ENCODE measurements at regions not wholly inside any gene's neighbourhood (a gene's known extent, or its start where the extent isn't known, plus 50 kb on each side); places are given as distances from the start of the nearest gene placed in this dataset.

DNA sequence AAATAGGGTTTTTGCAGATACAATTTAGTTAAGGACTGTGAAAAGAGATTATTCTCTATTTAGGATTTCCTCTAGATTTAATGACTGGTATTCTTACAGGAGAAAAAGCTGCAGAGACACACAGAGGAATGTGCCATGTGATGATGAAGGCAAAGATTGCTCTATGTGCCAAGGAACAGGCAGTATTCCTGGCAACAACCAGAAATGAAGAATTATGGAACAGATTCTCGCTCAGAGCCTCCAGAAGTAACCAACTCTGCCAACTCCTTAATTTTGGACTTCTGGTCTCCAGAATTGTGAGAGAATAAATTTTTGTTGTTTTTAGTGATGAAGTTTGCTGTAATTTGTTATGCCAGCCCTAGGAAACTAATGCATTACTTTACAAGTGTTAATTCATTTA, 307.6 kb upstream of the SEMA3A start:
- no peak overlapping the region for H3K4me2 ChIP-seq (ENCODE audit: low read depth, low read length, poor library complexity, severe bottlenecking)
- no peak overlapping the region for H3K27ac ChIP-seq (ENCODE audit: low read length)
- H3K36me3 ChIP-seq (ENCODE audit: insufficient read depth, low read length) = no peaks in the 10 kb centered on the region
- no peak overlapping the region for H3K4me3 ChIP-seq (ENCODE audit: low read length)
- H3K9me2 ChIP-seq (replicated peaks; ENCODE audit: insufficient read depth, low read length) = no peaks in the 10 kb centered on the region
- H3K9me3 ChIP-seq (ENCODE audit: low read length) = peaks cover 45% of the 10 kb centered on the region
- H3K9ac ChIP-seq (ENCODE audit: low read length) = no peak overlapping the region
- no peaks in the 10 kb centered on the region for H3K79me2 ChIP-seq (ENCODE audit: low read length)
- H4K20me1 ChIP-seq (ENCODE audit: insufficient read depth, low read depth, low read length) = no peaks in the 10 kb centered on the region
- H3K4me1 ChIP-seq (ENCODE audit: low read length) = no peaks in the 10 kb centered on the region
- no peak for DNase-seq
- H2AFZ ChIP-seq (ENCODE audit: low read length) = no peak overlapping the region
- no peaks in the 10 kb centered on the region for H3K27me3 ChIP-seq (ENCODE audit: low read length)

DNA sequence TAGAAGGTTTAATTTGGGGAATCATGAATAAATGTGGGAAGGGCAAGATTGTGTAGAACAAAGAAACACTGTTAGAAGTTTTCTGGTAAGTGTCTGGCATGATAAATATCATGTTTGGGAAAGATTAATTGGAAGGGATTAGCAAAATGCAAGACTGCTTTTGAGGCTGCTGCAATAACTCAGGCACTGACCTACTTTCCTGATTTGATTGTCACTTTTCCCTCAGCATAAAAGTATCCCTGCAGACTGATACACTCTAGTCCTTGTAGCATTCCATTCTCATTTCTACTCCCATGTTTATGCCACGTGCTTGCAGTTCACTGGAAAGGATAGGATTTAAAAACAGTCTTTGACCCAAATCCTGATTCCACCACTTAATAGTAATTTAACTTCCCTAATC, 303.3 kb upstream of the SEMA3A start:
- no peak overlapping the region for H3K4me3 ChIP-seq (ENCODE audit: low read length)
- no peak overlapping the region for H3K4me2 ChIP-seq (ENCODE audit: low read depth, low read length, poor library complexity, severe bottlenecking)
- no peak overlapping the region for H3K9ac ChIP-seq (ENCODE audit: low read length)
- DNase-seq = no peak
- H3K79me2 ChIP-seq (ENCODE audit: low read length) = no peaks in the 10 kb centered on the region
- H2AFZ ChIP-seq (ENCODE audit: low read length) = no peak overlapping the region
- H3K4me1 ChIP-seq (ENCODE audit: low read length) = no peaks in the 10 kb centered on the region
- peaks cover 37% of the 10 kb centered on the region for H3K9me3 ChIP-seq (ENCODE audit: low read length)
- no peaks in the 10 kb centered on the region for H3K9me2 ChIP-seq (replicated peaks; ENCODE audit: insufficient read depth, low read length)
- H4K20me1 ChIP-seq (ENCODE audit: insufficient read depth, low read depth, low read length) = no peaks in the 10 kb centered on the region
- no peaks in the 10 kb centered on the region for H3K36me3 ChIP-seq (ENCODE audit: insufficient read depth, low read length)
- H3K27me3 ChIP-seq (ENCODE audit: low read length) = no peaks in the 10 kb centered on the region
- H3K27ac ChIP-seq (ENCODE audit: low read length) = no peak overlapping the region

DNA sequence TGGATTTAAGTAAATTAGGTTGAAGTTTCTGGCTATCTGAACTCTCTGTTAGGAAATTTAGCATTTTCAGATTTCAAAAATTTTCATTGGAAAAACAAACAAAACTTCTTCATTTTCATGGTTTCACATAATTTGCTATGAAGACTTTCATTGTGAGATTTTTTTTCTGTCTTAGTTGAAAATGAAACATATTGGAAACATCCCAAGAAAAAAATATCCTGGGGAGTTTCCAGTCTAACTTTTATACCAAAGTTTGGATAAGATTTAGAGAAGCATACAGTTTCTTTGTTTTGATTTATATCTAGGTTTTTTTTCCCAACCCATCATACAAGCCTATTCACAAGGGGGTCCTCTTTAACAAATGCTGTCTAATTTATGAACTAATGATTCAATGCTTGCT, 300.5 kb upstream of the SEMA3A start:
- no peaks in the 10 kb centered on the region for H3K36me3 ChIP-seq (ENCODE audit: insufficient read depth, low read length)
- H3K27me3 ChIP-seq (ENCODE audit: low read length) = no peaks in the 10 kb centered on the region
- no peak for DNase-seq
- no peaks in the 10 kb centered on the region for H3K4me1 ChIP-seq (ENCODE audit: low read length)
- H3K9me2 ChIP-seq (replicated peaks; ENCODE audit: insufficient read depth, low read length) = no peaks in the 10 kb centered on the region
- H3K9ac ChIP-seq (ENCODE audit: low read length) = no peak overlapping the region
- H2AFZ ChIP-seq (ENCODE audit: low read length) = no peak overlapping the region
- no peak overlapping the region for H3K4me3 ChIP-seq (ENCODE audit: low read length)
- H4K20me1 ChIP-seq (ENCODE audit: insufficient read depth, low read depth, low read length) = no peaks in the 10 kb centered on the region
- no peaks in the 10 kb centered on the region for H3K79me2 ChIP-seq (ENCODE audit: low read length)
- H3K27ac ChIP-seq (ENCODE audit: low read length) = no peak overlapping the region
- peaks cover 23% of the 10 kb centered on the region; the same call in 1 of the 2 replicates for H3K9me3 ChIP-seq (ENCODE audit: low read length)
- H3K4me2 ChIP-seq (ENCODE audit: low read depth, low read length, poor library complexity, severe bottlenecking) = no peak overlapping the region

DNA sequence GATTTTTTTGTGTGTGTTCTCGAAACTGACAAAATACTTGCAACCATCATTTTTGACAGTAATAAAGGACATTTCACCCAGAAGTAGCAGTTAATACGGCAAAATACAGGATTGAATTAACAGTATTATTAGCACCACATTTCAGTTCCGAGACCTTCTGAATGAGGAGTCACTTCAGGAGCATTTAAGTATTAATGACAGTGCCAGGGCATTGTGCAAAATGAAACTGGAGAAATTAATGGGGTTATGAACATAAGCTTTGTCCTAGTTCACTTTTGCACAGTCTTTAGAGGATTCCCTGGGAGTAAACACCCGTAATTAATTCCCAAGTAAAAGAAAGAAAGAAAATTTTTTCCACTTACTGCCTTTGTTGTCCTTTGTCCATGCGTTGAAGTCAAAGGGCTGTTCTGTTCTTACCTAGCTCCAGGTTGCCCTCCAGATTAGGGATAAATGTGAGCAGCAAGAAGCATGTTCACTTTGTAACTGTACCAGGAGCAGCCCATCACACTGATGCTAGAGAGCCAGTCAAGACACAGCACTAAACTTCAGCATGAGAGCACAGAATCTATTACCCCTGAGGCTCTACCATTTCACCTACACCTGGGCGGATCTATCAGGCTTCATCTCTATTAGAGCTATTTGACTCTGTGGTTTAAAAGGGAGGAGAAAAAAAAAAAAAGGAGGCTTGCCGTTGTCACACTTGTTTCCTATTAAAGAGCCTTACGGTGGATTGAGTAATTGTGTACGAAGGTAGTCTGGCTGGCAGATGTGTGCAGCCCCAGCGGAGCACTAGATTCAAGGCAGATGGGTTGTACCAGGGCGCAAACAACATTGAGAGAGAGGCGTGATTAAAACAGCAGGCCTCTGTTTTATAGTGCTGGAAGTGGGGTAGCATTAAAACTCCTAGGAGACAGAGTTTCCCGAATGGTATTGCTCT, 297.8 kb upstream of the SEMA3A start:
- Histone ChIP-seq H3K4me1 (ENCODE audit: low read length) (no peaks in the 10 kb centered on the region), H3K27ac (ENCODE audit: low read length) (no peak overlapping the region), H3K4me3 (ENCODE audit: low read length) (no peak overlapping the region), H3K9me2 (replicated peaks; ENCODE audit: insufficient read depth, low read length) (no peaks in the 10 kb centered on the region), H3K9me3 (ENCODE audit: low read length) (peaks cover 9% of the 10 kb centered on the region; the same call in 1 of the 2 replicates), H4K20me1 (ENCODE audit: insufficient read depth, low read depth, low read length) (no peaks in the 10 kb centered on the region), H3K36me3 (ENCODE audit: insufficient read depth, low read length) (no peaks in the 10 kb centered on the region), H3K27me3 (ENCODE audit: low read length) (no peaks in the 10 kb centered on the region), H3K4me2 (ENCODE audit: low read depth, low read length, poor library complexity, severe bottlenecking) (no peak overlapping the region), H2AFZ (ENCODE audit: low read length) (no peak overlapping the region), H3K9ac (ENCODE audit: low read length) (no peak overlapping the region), H3K79me2 (ENCODE audit: low read length) (no peaks in the 10 kb centered on the region)
- no peak for DNase-seq

DNA sequence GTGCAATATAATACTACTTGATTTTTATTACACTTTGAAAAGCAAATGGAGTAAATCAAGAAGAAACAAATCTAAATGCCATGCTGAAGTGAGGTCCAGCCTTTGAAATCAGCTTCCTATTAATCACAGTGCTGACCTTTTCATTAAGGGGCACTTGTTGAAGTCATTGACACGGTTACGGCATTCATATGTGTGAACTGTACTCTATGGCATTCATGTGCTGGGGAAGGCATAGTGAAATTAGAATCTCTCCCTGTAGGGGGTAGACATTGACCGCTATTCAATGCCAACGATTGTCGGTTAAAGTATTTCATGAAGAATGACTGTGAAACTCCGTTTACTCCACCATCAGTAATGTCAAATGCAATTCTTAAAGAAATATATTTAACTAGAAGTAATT, 296.1 kb upstream of the SEMA3A start:
- H3K9me2 ChIP-seq (replicated peaks; ENCODE audit: insufficient read depth, low read length) = no peaks in the 10 kb centered on the region
- no peak overlapping the region for H3K27ac ChIP-seq (ENCODE audit: low read length)
- no peak overlapping the region for H2AFZ ChIP-seq (ENCODE audit: low read length)
- no peak for DNase-seq
- H4K20me1 ChIP-seq (ENCODE audit: insufficient read depth, low read depth, low read length) = no peaks in the 10 kb centered on the region
- H3K4me1 ChIP-seq (ENCODE audit: low read length) = no peaks in the 10 kb centered on the region
- peaks cover 11% of the 10 kb centered on the region for H3K9me3 ChIP-seq (ENCODE audit: low read length)
- H3K36me3 ChIP-seq (ENCODE audit: insufficient read depth, low read length) = no peaks in the 10 kb centered on the region
- H3K9ac ChIP-seq (ENCODE audit: low read length) = no peak overlapping the region
- no peak overlapping the region for H3K4me3 ChIP-seq (ENCODE audit: low read length)
- no peaks in the 10 kb centered on the region for H3K79me2 ChIP-seq (ENCODE audit: low read length)
- H3K4me2 ChIP-seq (ENCODE audit: low read depth, low read length, poor library complexity, severe bottlenecking) = no peak overlapping the region
- H3K27me3 ChIP-seq (ENCODE audit: low read length) = no peaks in the 10 kb centered on the region

DNA sequence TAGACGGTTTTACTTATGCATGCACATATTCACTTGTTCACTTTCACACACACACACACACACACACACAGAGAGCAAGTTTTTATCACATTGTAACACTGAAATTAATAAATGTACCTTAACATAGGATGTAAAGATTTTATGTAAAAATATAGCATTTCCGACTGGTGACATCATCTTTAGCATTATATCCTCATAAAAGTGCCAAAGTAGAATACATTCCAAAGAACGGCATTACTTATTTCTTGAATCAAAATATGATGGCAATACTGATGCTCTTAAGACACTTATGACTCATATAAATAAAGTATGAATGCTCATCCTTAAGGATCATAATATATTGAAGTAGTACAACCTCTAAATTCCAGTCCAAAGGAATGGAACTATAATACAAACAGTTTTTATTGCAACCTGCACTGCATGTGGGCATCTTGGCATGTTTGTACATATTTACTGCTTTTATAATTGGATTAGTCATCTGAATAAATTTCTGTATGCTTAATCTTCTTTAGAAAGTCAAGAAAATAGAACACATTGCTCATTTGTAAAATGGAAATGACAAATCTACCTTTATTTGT, 290.0 kb upstream of the SEMA3A start:
- H3K27ac ChIP-seq (ENCODE audit: low read length) = no peak overlapping the region
- H4K20me1 ChIP-seq (ENCODE audit: insufficient read depth, low read depth, low read length) = no peaks in the 10 kb centered on the region
- H3K9me3 ChIP-seq (ENCODE audit: low read length) = peaks cover 10% of the 10 kb centered on the region
- no peak overlapping the region for H3K4me2 ChIP-seq (ENCODE audit: low read depth, low read length, poor library complexity, severe bottlenecking)
- H3K9me2 ChIP-seq (replicated peaks; ENCODE audit: insufficient read depth, low read length) = no peaks in the 10 kb centered on the region
- H3K36me3 ChIP-seq (ENCODE audit: insufficient read depth, low read length) = no peaks in the 10 kb centered on the region
- H2AFZ ChIP-seq (ENCODE audit: low read length) = no peak overlapping the region
- no peaks in the 10 kb centered on the region for H3K4me1 ChIP-seq (ENCODE audit: low read length)
- no peak overlapping the region for H3K9ac ChIP-seq (ENCODE audit: low read length)
- no peak for DNase-seq
- no peaks in the 10 kb centered on the region for H3K27me3 ChIP-seq (ENCODE audit: low read length)
- H3K79me2 ChIP-seq (ENCODE audit: low read length) = no peaks in the 10 kb centered on the region
- no peak overlapping the region for H3K4me3 ChIP-seq (ENCODE audit: low read length)

DNA sequence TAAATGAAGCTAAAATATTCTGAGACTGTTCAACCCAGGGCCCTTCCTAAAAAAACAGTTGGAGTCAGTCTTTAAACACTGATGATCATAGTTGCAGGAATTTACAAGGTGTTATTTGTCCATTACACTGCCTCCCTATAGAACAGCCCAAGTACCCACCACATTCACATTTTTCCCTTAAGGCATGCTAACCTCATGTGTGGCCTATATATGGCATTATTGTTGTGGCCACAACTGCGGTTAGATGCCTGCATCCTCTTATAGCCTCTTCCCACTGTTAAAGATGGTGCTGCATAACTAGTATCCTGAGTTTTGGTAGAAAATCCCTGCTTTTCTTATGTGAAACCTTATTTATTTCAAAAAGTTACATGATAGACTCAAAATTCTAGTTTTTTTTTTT, 287.9 kb upstream of the SEMA3A start:
- Histone ChIP-seq H3K9me2 (replicated peaks; ENCODE audit: insufficient read depth, low read length) (no peaks in the 10 kb centered on the region), H3K4me3 (ENCODE audit: low read length) (no peak overlapping the region), H3K36me3 (ENCODE audit: insufficient read depth, low read length) (no peaks in the 10 kb centered on the region), H4K20me1 (ENCODE audit: insufficient read depth, low read depth, low read length) (no peaks in the 10 kb centered on the region), H3K4me2 (ENCODE audit: low read depth, low read length, poor library complexity, severe bottlenecking) (no peak overlapping the region), H3K79me2 (ENCODE audit: low read length) (no peaks in the 10 kb centered on the region), H3K4me1 (ENCODE audit: low read length) (no peaks in the 10 kb centered on the region), H2AFZ (ENCODE audit: low read length) (no peak overlapping the region), H3K27ac (ENCODE audit: low read length) (no peak overlapping the region), H3K9ac (ENCODE audit: low read length) (no peak overlapping the region), H3K27me3 (ENCODE audit: low read length) (no peaks in the 10 kb centered on the region), H3K9me3 (ENCODE audit: low read length) (peaks cover 18% of the 10 kb centered on the region)
- DNase-seq = no peak

DNA sequence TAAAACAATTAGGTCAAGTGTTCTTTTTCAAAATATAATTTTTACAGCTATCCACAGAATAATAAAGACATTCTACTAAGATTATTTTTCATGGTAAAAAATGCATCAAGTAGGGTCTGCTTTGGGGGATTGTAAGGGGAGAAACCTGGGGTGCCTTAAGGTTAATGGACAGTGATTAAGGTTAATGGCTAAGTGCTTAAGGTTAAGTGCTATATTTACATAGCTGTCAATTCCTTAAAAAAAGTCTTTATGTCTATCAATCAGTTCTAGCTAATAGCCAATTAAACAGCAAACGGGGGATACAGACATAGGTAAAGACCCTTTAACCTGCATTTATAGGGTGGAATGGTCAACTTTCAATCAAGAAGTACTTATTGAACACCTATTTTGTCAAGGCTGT, 284.5 kb upstream of the SEMA3A start:
- Histone ChIP-seq H3K79me2 (ENCODE audit: low read length) (no peaks in the 10 kb centered on the region), H3K4me3 (ENCODE audit: low read length) (no peak overlapping the region), H3K9me2 (replicated peaks; ENCODE audit: insufficient read depth, low read length) (no peaks in the 10 kb centered on the region), H4K20me1 (ENCODE audit: insufficient read depth, low read depth, low read length) (no peaks in the 10 kb centered on the region), H3K27ac (ENCODE audit: low read length) (no peak overlapping the region), H2AFZ (ENCODE audit: low read length) (no peak overlapping the region), H3K4me2 (ENCODE audit: low read depth, low read length, poor library complexity, severe bottlenecking) (no peak overlapping the region), H3K4me1 (ENCODE audit: low read length) (no peaks in the 10 kb centered on the region), H3K9me3 (ENCODE audit: low read length) (peaks cover 14% of the 10 kb centered on the region), H3K27me3 (ENCODE audit: low read length) (0 out of 2 replicates have a peak, but pooled peaks cover 2% of the 10 kb centered on the region), H3K9ac (ENCODE audit: low read length) (no peak overlapping the region), H3K36me3 (ENCODE audit: insufficient read depth, low read length) (no peaks in the 10 kb centered on the region)
- no peak for DNase-seq
